IPS-15b (cell line): ENCODE measurements at regions not wholly inside any gene's neighbourhood (a gene's known extent, or its start where the extent isn't known, plus 50 kb on each side); places are given as distances from the start of the nearest gene placed in this dataset.

Source experiments
- H3K27me3 ChIP-seq: one replicate; pipeline ENCODE4 v1.6.1; 2013; ENCODE audit warnings: low read length; ENCODE audit not compliant: control insufficient read depth, insufficient read depth
- H3K36me3 ChIP-seq: one replicate; pipeline ENCODE4 v1.6.1; 2013; ENCODE audit warnings: low read length; ENCODE audit not compliant: control insufficient read depth, insufficient read depth
- H3K4me1 ChIP-seq: one replicate; pipeline ENCODE4 v1.6.1; 2013; ENCODE audit warnings: mild to moderate bottlenecking, low read length; ENCODE audit not compliant: control insufficient read depth, insufficient read depth
- H3K4me3 ChIP-seq: one replicate; pipeline ENCODE4 v1.5.1; 2013; ENCODE audit warnings: low read depth, low read length
- H3K9ac ChIP-seq: one replicate; pipeline ENCODE4 v1.6.1; 2013; ENCODE audit warnings: low read depth, mild to moderate bottlenecking, low read length
- H3K9me3 ChIP-seq: one replicate; pipeline ENCODE4 v1.6.1; 2013; ENCODE audit warnings: mild to moderate bottlenecking, low read length; ENCODE audit not compliant: control insufficient read depth, insufficient read depth

GRCh38 chr7:16070806-16071205, 350.5 kb downstream of the CRPPA start:
- Histone ChIP-seq H3K27me3 (no peaks in the 10 kb centered on the region), H3K36me3 (no peaks in the 10 kb centered on the region), H3K4me1 (peaks cover 18% of the 10 kb centered on the region), H3K4me3 (no peak overlapping the region), H3K9me3 (no peaks in the 10 kb centered on the region), H3K9ac (no peak overlapping the region)

- H3K27me3 ChIP-seq, result no peaks in the 10 kb centered on the region
- no peak overlapping the region for H3K9ac ChIP-seq
- no peaks in the 10 kb centered on the region for H3K9me3 ChIP-seq
- no peaks in the 10 kb centered on the region for H3K36me3 ChIP-seq
- H3K4me1 ChIP-seq, result peaks cover 18% of the 10 kb centered on the region
- no peak overlapping the region for H3K4me3 ChIP-seq
Observed at GRCh38 chr7:16069998-16070397, 351.3 kb downstream of the CRPPA start.

- Histone ChIP-seq H3K9ac (no peak overlapping the region), H3K27me3 (no peaks in the 10 kb centered on the region), H3K36me3 (no peaks in the 10 kb centered on the region), H3K4me3 (no peak overlapping the region), H3K9me3 (no peaks in the 10 kb centered on the region), H3K4me1 (peaks cover 18% of the 10 kb centered on the region)
Observed at GRCh38 chr7:16068183-16068582, 353.2 kb downstream of the CRPPA start.

- Histone ChIP-seq H3K27me3 (no peaks in the 10 kb centered on the region), H3K4me1 (peaks cover 18% of the 10 kb centered on the region), H3K9ac (no peak overlapping the region), H3K36me3 (no peaks in the 10 kb centered on the region), H3K9me3 (no peaks in the 10 kb centered on the region), H3K4me3 (no peak overlapping the region)
Observed at GRCh38 chr7:16067711-16068110, 353.6 kb downstream of the CRPPA start.

- Histone ChIP-seq H3K36me3 (no peaks in the 10 kb centered on the region), H3K4me1 (peaks cover 18% of the 10 kb centered on the region), H3K9ac (no peak overlapping the region), H3K9me3 (no peaks in the 10 kb centered on the region), H3K4me3 (no peak overlapping the region), H3K27me3 (no peaks in the 10 kb centered on the region)
Observed at GRCh38 chr7:16066805-16067459, 354.4 kb downstream of the CRPPA start.

GRCh38 chr7:16065939-16066338, 355.4 kb downstream of the CRPPA start:
- Histone ChIP-seq H3K27me3 (no peaks in the 10 kb centered on the region), H3K4me3 (no peak overlapping the region), H3K9ac (no peak overlapping the region), H3K9me3 (no peaks in the 10 kb centered on the region), H3K4me1 (peaks cover 18% of the 10 kb centered on the region), H3K36me3 (no peaks in the 10 kb centered on the region)

- no peak overlapping the region for H3K9ac ChIP-seq
- no peak overlapping the region for H3K4me3 ChIP-seq
- no peaks in the 10 kb centered on the region for H3K27me3 ChIP-seq
- H3K36me3 ChIP-seq, result no peaks in the 10 kb centered on the region
- no peaks in the 10 kb centered on the region for H3K9me3 ChIP-seq
- H3K4me1 ChIP-seq, result peaks cover 14% of the 10 kb centered on the region
Observed at GRCh38 chr7:16063716-16064675, 357.3 kb downstream of the CRPPA start.

- no peaks in the 10 kb centered on the region for H3K27me3 ChIP-seq
- H3K36me3 ChIP-seq, result no peaks in the 10 kb centered on the region
- no peak overlapping the region for H3K4me3 ChIP-seq
- H3K9ac ChIP-seq, result no peak overlapping the region
- peaks cover 14% of the 10 kb centered on the region for H3K4me1 ChIP-seq
- H3K9me3 ChIP-seq, result no peaks in the 10 kb centered on the region
Observed at GRCh38 chr7:16063221-16063620, 358.1 kb downstream of the CRPPA start.

- Histone ChIP-seq H3K36me3 (no peaks in the 10 kb centered on the region), H3K9ac (no peak overlapping the region), H3K4me3 (no peak overlapping the region), H3K27me3 (no peaks in the 10 kb centered on the region), H3K9me3 (no peaks in the 10 kb centered on the region), H3K4me1 (peaks cover 10% of the 10 kb centered on the region)
Observed at GRCh38 chr7:16062269-16062668, 359.1 kb downstream of the CRPPA start.

GRCh38 chr7:16061630-16062029, 359.7 kb downstream of the CRPPA start:
- no peak overlapping the region for H3K9ac ChIP-seq
- H3K4me1 ChIP-seq, result peaks cover 3% of the 10 kb centered on the region
- H3K27me3 ChIP-seq, result no peaks in the 10 kb centered on the region
- no peak overlapping the region for H3K4me3 ChIP-seq
- no peaks in the 10 kb centered on the region for H3K36me3 ChIP-seq
- no peaks in the 10 kb centered on the region for H3K9me3 ChIP-seq

GRCh38 chr7:16061011-16061410, 360.3 kb downstream of the CRPPA start:
- Histone ChIP-seq H3K4me3 (no peak overlapping the region), H3K36me3 (no peaks in the 10 kb centered on the region), H3K9me3 (no peaks in the 10 kb centered on the region), H3K4me1 (no peaks in the 10 kb centered on the region), H3K9ac (no peak overlapping the region), H3K27me3 (no peaks in the 10 kb centered on the region)

- H3K9ac ChIP-seq, result no peak overlapping the region
- H3K9me3 ChIP-seq, result no peaks in the 10 kb centered on the region
- H3K4me3 ChIP-seq, result no peak overlapping the region
- no peaks in the 10 kb centered on the region for H3K27me3 ChIP-seq
- H3K4me1 ChIP-seq, result no peaks in the 10 kb centered on the region
- H3K36me3 ChIP-seq, result no peaks in the 10 kb centered on the region
Observed at GRCh38 chr7:16060502-16060901, 360.8 kb downstream of the CRPPA start.
